ENCODE measurements at regions not wholly inside any gene's neighbourhood (a gene's known extent, or its start where the extent isn't known, plus 50 kb on each side); places are given as distances from the start of the nearest gene placed in this dataset.

DNA sequence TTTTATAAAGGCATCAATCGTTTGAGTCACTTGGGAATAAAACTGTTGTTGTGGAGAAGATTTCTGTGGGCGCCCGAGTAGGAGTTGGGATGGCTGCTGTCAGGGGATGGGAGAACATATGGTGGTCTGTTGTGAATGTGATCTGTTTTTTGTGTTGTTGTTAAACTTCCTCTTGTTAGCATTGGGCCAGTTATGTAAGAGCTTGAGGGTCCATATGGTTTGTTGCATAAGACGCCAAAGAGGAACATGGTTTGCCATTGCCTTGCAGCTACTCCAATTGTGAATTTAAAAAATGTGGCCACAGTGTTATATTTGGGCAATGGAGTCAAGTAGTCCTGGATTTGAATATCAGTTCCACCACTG is 136.1 kb upstream of the JUN start:
- H3K27ac ChIP-seq (replicated peaks), result peak overlapping the region; percentile 52
- DNase-seq (ENCODE audit: low read depth in 1 of 2, low spot score in 1 of 2), result peak; percentile 86 to 94
- TF ChIP-seq POLR2AphosphoS5 (IDR thresholded peaks at IDR 0.05; ENCODE audit: low read depth), result peak; percentile 48; the same call in 1 of the 2 replicates
- peak; percentile 61; the same call in 1 of the 2 replicates for TF ChIP-seq SPI1 (IDR thresholded peaks at IDR 0.05; ENCODE audit: borderline replicate concordance, low read depth)
- TF ChIP-seq GABPA (IDR thresholded peaks at IDR 0.05; ENCODE audit: low read depth), result no peak
- H3K27me3 ChIP-seq (ENCODE audit: insufficient read depth, poor library complexity, severe bottlenecking), result no peaks in the 10 kb centered on the region
- H3K4me3 ChIP-seq (replicated peaks; ENCODE audit: insufficient read depth, low read length), result no peak overlapping the region

DNA sequence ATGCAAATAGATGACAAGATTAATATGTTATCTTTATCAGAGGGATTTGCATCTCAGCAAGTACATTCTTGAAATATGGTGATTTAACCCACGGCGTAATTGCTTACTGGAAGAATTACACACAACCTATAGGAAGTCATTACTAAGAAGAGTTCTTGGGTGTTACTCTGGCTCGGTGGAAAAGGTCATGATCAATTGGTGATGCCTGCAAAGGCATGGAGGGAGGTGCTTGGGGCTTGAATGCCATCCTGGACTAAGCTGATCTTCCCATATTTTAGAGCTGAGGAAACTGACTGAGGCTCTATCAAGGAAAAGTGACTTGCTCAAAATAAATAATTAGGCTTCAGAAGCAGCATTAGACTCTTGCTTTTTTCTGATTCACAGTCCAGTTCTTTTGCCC is 137.5 kb upstream of the JUN start:
- no peak for DNase-seq (ENCODE audit: low read depth in 1 of 2, low spot score in 1 of 2)
- Histone ChIP-seq H3K27me3 (ENCODE audit: insufficient read depth, poor library complexity, severe bottlenecking) (no peaks in the 10 kb centered on the region), H3K4me3 (replicated peaks; ENCODE audit: insufficient read depth, low read length) (no peak overlapping the region), H3K27ac (replicated peaks) (no peak overlapping the region)
- no peak for TF ChIP-seq GABPA (IDR thresholded peaks at IDR 0.05; ENCODE audit: low read depth)
- TF ChIP-seq SPI1 (IDR thresholded peaks at IDR 0.05; ENCODE audit: borderline replicate concordance, low read depth), result no peak
- no peak for TF ChIP-seq REST (IDR thresholded peaks at IDR 0.05; ENCODE audit: insufficient replicate concordance, low read depth)
- TF ChIP-seq, protein P1, sequence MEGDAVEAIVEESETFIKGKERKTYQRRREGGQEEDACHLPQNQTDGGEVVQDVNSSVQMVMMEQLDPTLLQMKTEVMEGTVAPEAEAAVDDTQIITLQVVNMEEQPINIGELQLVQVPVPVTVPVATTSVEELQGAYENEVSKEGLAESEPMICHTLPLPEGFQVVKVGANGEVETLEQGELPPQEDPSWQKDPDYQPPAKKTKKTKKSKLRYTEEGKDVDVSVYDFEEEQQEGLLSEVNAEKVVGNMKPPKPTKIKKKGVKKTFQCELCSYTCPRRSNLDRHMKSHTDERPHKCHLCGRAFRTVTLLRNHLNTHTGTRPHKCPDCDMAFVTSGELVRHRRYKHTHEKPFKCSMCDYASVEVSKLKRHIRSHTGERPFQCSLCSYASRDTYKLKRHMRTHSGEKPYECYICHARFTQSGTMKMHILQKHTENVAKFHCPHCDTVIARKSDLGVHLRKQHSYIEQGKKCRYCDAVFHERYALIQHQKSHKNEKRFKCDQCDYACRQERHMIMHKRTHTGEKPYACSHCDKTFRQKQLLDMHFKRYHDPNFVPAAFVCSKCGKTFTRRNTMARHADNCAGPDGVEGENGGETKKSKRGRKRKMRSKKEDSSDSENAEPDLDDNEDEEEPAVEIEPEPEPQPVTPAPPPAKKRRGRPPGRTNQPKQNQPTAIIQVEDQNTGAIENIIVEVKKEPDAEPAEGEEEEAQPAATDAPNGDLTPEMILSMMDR (IDR thresholded peaks at IDR 0.05; ENCODE audit: insufficient read depth, low read length), result no peak
- TF ChIP-seq POLR2AphosphoS5 (IDR thresholded peaks at IDR 0.05; ENCODE audit: low read depth), result no peak

DNA sequence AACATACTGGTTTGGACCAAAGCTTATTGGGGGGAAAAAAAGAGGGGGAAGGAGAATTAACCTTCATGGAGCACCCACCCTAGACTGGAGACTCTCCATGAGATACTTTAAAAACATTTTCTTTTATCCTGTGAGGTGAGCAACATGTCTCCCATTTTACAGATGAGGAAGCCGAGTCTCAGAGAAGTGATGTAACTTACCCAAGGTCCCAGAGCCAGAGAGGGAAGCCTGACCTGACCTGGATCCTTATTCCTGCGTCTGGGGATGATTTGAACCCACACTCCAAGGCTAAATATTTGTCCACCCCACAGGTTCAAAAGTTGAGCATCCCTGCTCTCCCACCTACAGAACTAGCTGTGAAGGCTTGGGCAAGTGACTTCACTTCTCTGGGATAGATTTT is 137.9 kb upstream of the JUN start:
- no peak overlapping the region for H3K27ac ChIP-seq (replicated peaks)
- no peak for DNase-seq (ENCODE audit: low read depth in 1 of 2, low spot score in 1 of 2)
- TF ChIP-seq POLR2AphosphoS5 (IDR thresholded peaks at IDR 0.05; ENCODE audit: low read depth) (no peak), GABPA (IDR thresholded peaks at IDR 0.05; ENCODE audit: low read depth) (no peak), SPI1 (IDR thresholded peaks at IDR 0.05; ENCODE audit: borderline replicate concordance, low read depth) (no peak), REST (IDR thresholded peaks at IDR 0.05; ENCODE audit: insufficient replicate concordance, low read depth) (no peak)
- TF ChIP-seq, protein P1 (IDR thresholded peaks at IDR 0.05; ENCODE audit: insufficient read depth, low read length), result no peak
- no peaks in the 10 kb centered on the region for H3K27me3 ChIP-seq (ENCODE audit: insufficient read depth, poor library complexity, severe bottlenecking)
- no peak overlapping the region for H3K4me3 ChIP-seq (replicated peaks; ENCODE audit: insufficient read depth, low read length)

GRCh38 chr1:58922302-58923089 is 138.6 kb upstream of the JUN start:
- no peak for DNase-seq (ENCODE audit: low read depth in 1 of 2, low spot score in 1 of 2)
- TF ChIP-seq, protein P1 (IDR thresholded peaks at IDR 0.05; ENCODE audit: insufficient read depth, low read length), result no peak
- TF ChIP-seq POLR2AphosphoS5 (IDR thresholded peaks at IDR 0.05; ENCODE audit: low read depth), result no peak
- TF ChIP-seq SPI1 (IDR thresholded peaks at IDR 0.05; ENCODE audit: borderline replicate concordance, low read depth), result no peak
- no peak for TF ChIP-seq GABPA (IDR thresholded peaks at IDR 0.05; ENCODE audit: low read depth)
- no peak for TF ChIP-seq REST (IDR thresholded peaks at IDR 0.05; ENCODE audit: insufficient replicate concordance, low read depth)
- no peaks in the 10 kb centered on the region for H3K27me3 ChIP-seq (ENCODE audit: insufficient read depth, poor library complexity, severe bottlenecking)
- no peak overlapping the region for H3K4me3 ChIP-seq (replicated peaks; ENCODE audit: insufficient read depth, low read length)
- H3K27ac ChIP-seq (replicated peaks), result no peak overlapping the region

All from HL-60 (cell line).